Gastrocnemius medialis (tissue), 4 donors: ENCODE measurements at regions not wholly inside any gene's neighbourhood (a gene's known extent, or its start where the extent isn't known, plus 50 kb on each side); places are given as distances from the start of the nearest gene placed in this dataset.

Experiments
- CTCF ChIP-seq, 5 experiments: fragments of 450-650 bp in 3 of 5; fragments of 200-600 bp in 2 of 5; sonication (generic) in 2 of 5; IDR thresholded peaks in 4 of 5; conservative IDR thresholded peaks in 1 of 5; 1 replicate in 4 of 5; 2 replicates in 1 of 5; pipeline ENCODE4 v1.5.1; 2016 to 2019; ENCODE audit warnings: antibody characterized with exemption in 5 of 5, mild to moderate bottlenecking in 3 of 5, moderate library complexity in 3 of 5
- POLR2A ChIP-seq, 2 donors: fragments of 450-650 bp; IDR thresholded peaks; one replicate each; pipeline ENCODE4 v1.6.1; 2017; ENCODE audit warnings: antibody characterized with exemption in 2 of 2, mild to moderate bottlenecking in 2 of 2, moderate library complexity in 2 of 2

GRCh38 chr2:81648370-81648769, 1343.8 kb upstream of the LRRTM1 start:
- no peak for TF ChIP-seq POLR2A (IDR thresholded peaks at IDR 0.05)
- TF ChIP-seq CTCF (IDR thresholded peaks at IDR 0.05 in 4 of 5, conservative IDR thresholded peaks at IDR 0.05 in 1 of 5) = no peak
